HG03565 (cell line): ENCODE measurements at regions not wholly inside any gene's neighbourhood (a gene's known extent, or its start where the extent isn't known, plus 50 kb on each side); places are given as distances from the start of the nearest gene placed in this dataset.

Source experiments
- ATAC-seq: cut with Tn5 transposase; IDR thresholded peaks from one replicate; pipeline ENCODE4 v1.9.1; 2021; ENCODE audit warnings: mild to moderate bottlenecking, moderate library complexity; ENCODE audit not compliant: unreplicated experiment

DNA sequence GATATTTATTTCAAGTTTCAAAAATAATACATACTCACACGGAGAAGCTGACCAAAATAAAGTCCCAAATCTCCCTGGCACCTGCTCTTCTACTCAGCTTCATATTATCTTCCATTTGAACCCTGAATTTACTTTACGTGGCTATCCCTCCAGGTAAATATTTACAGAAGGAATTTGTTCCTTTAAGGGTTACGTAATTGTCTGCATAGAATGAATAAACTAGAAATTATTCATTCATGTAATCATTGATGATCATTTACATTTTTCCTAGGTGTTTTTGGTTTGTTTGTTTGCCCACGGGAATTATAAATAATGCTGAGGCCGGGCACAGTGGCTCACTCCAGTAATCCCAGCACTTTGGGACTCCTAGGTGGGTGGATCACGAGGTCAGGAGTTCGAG lies 251.2 kb downstream of the PLK2 start:
- no peak for ATAC-seq

DNA sequence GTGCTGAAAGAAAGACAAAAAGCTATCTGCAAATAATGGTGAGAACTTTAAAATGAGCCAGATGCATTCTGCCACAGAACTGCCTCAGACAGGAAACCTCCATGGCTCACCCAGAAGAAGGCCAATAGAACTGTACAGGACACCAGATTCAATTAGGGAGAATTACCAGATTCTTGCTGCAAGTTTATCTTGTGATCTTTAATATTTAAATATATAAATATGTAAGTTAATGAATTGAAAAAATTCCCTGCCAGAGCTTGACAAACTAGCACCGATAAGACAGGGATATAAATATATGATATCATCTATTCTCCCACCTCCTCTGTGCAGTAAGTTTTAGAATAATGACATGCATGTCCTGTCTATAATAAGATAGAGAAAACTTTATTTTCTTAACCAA lies 252.8 kb downstream of the PLK2 start:
- ATAC-seq: no peak

DNA sequence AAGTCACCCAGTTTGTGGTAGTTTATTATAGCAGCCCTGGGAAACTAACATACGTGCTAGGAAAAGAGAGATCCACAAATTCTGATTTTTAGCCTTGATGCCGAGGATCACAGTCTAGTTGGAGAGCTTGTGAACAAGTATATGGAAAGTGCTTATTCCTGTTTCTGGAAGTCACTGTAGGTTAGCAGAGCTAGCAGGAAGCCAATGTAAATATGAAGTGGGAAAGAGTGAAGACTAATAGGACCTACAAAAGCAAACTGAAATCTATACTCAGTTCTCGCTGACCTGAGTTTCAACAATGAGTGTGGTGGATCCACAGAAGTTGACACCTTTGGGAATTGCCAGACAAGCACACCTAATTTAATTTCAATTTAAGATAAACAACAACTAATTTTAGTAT lies 254.9 kb downstream of the PLK2 start:
- ATAC-seq: no peak

DNA sequence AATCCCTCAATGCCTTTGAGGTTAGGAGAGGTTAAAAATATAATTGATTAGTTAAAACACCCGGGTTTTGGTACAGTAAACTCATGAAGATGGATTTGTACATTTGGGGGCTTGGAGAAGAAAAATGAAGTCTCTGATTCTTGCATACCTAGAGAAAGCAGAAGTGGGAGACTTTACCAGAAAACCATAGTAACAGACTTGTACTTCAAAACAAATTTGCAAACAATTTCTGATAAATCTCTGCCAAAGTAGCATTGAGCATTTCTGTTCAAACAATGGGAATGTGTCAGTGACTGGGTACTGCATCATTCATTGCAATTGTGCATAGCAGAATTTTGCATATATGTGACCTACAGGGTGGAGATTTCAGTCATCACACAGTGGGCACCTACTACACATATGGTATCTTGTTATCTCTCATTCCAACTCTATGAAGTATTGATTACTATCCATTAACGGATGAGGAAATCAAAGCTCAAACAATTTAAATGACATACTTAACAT lies 256.9 kb downstream of the PLK2 start:
- no peak for ATAC-seq

DNA sequence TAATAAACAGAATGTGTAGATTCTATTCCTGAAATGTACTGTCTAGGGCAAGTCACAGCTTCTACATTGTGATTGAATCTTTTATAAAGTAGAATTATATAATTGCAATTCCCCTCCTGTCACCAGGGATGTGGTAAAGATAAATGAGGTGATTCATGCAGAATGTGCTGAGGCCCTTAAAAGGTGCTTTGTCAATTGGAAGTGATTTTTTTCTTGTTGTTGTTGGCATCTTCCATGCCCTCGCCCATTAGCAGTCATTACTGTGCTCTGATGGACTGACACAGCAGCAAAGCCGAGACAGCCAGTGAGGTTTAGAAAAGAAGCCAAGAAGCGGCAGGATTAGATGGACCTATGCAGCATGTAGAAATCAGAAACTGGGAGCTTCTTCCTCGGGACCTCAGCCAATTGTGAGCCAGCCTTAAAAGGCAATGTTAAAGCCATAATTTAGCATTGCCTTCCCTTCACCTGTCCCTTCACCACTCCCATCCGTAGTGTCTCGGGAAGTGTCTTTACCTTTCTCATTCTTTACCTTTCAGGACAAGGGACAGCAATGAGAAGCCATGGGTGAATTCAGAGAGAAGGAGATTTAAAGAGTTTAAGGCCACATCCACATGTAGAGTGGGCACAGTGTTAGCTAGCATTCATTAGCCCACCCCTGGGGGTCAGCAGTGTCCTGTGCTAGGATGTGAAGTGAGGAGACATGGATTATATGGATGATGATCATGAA lies 257.8 kb downstream of the PLK2 start:
- no peak for ATAC-seq

DNA sequence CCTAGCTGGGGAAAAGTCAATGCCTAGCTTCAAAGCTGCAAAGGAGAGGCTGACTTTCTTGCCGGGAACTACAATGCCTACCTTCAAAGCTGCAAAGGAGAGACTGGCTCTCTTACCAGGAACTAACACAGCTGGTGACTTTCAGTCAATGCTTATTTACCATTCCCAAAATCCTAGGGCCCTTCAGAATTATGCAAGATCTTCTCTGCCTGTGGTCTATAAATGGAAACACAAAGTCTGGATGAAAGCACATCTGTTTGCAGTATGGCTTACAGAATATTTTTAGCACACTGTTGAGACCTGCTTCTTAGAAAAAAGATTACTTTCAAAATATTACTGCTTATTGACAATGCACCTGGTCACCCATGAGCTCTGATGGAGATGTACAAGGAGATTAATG lies 259.4 kb downstream of the PLK2 start:
- ATAC-seq: no peak

DNA sequence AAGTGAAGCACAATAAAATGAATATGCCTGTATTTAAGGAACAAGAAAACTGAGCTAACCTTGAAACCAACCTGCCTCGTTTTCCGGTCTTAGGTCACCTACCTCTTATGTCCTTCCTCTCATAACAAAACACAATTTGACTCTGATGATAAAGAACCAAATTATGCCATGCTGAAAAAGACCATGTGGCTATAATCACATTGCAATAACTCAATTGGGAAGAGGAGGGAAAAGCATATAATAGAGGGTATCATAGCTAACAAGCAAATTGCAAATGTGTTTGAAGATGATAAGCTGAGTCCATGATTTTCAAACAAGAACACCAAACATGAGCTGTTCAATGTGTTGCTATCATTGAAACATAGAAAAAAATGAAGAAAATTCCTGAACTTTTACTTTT lies 260.8 kb downstream of the PLK2 start:
- no peak for ATAC-seq

DNA sequence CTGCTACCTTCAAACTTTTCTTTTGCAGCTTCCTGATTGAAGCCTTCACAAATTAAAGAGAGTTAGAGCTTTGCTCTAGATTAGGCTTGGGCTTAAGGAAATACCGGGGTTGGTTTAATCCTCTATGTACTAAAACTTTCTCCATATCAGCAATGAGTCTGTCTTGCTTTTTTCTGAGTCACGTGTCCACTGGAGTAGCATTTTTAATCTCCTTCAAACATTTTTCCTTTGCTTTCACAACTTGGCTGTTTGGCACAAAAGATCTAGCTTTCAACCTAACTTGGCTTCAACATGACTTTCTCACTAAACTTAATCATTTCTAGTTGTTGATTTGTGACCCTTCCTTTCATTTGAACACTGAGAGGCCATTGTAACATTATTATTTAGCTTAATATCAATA lies 261.6 kb downstream of the PLK2 start:
- no peak for ATAC-seq

DNA sequence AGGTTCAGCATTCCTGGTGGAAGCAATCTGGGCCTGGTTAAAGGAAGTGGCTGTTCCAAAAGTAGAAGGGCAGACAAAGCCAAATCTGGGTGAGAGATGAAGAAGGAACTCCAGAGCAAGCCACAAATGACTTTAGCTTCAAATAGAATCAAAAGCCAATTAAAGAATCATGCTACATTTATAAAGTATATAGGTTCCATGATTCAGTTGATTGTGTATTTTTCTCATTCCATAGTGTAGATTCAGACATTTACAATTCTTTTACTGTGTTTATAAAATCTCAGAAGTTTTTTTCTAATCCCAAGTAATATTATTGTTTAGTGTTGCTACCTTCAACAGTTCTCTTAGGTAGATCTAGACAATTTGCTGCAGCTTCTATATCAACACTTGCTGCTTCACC lies 262.0 kb downstream of the PLK2 start:
- no peak for ATAC-seq

DNA sequence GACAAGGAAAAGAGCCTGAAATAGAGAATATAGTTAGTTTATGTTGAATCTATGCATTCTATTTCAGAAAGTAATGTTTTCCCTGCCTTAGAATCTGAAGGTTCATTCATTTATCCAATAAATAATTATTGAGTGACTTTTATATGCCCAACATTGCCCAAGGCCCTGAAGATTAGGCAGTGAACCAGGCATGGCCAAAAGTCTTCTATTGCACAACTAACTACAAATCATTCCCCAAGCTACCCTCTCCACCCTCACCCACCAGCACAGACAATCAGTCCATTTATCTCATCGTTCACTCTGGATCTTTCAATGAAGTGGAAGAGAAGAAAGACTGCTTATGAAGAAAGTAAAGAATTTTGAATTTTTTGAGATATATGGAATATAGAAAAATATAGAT lies 268.4 kb downstream of the PLK2 start:
- ATAC-seq: no peak

DNA sequence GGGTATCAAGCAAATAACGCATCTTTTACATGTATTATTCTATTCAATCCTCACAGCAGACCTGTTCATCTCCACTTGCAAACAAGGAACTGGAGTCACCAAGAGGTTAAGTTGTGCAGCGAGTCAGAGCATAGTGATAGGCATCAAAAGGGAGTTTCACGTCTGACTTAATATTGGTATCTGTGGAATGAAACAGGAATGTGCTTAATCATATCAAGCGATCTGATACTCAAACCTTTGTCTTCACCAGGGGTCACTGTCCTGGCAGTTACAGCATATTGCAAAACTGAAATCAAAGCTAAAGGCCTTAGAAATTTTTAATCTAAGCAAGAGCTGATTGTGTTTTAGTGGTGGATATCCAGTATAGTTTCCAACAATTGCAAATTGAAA lies 271.6 kb downstream of the PLK2 start:
- ATAC-seq: no peak

DNA sequence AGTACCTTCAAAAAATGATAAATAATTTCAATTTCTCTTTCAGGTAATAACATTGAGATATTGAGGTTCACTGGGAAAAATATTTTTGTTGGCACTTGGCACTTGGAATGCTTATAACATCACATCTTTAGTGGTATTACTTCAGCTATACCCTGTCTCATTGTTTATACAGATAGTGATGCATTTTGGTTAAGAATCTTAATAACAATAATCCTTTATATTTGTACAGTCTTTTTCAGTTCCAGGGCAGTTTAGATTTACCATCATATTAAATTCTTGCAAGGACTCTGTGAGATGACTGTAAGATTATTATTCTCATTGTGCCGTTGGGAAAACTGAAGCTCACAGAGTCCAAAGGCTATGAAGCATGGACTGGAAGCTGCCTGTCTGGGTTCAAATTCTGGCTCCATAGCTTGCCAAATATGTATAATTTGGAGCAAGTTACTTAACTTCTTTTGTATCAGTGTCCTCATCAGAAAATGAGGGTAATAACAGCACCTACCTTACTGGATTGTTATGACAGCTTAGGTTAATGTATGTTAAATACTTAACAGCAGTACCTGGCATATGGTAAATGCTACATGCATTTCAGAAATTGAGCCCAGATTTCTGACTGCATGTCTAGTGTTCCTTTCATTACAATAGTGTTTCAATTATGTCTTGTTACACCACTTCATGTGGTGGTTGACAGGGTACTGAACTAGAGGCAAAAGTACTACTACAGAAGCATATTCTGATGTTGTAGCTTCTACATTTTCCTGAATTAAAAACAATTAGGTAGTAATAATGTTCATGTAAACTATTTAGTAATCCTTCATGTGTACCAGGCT lies 272.2 kb downstream of the PLK2 start:
- no peak for ATAC-seq

DNA sequence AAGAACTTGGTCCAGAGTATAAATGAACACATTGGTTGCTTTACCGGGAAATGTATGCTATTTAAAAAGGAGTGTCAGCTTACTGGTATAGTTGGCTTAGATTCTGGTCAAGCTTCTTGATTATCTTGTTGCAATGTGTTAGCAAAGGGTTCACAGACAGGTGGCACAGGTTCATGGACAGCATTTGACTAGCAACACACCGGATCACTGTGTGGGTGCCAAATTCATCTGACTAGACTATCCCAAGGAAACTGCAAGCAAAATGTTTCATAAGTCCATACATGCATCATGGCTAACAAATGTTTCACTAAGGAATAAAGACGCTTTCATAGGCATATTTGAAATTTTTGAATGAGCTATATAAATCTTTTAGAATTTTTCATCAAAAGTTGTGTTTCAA lies 274.1 kb downstream of the PLK2 start:
- ATAC-seq: no peak

DNA sequence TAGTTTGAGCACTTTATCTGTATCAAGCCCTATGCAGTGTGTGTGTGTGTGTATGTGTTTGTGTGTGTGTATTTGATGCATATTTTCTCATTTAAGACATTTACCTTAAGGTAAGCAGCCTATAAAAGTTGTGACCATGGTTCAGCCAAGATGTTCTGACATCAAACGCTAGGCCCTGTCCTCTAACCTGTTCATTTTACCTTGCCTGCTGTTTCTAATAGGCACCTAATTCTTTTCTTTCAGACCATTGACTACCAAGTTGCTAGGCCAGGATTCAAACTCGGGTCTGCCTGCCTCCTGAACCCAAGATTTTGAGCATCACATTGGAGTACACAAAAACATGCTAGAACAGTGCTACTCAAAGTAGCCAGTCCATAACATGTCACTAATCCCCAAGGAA lies 274.5 kb downstream of the PLK2 start:
- ATAC-seq: no peak

DNA sequence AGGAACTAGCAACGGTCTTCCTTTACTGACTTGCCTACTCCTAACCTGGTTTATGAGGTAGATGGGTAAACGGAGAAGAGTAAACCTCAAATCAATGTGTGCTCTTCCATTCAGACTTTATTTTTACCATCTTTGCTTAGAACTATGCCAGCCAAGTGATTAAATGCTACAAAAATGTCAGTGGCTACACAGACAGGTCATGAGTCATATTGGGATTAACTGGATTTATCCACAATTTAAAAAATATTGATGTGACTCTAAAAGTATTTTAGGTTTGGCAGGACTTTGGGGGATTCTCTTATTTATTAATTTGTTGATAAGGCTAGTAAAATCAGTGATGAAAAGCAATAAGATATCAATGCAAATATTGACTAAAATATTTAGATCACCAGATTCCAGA lies 275.0 kb downstream of the PLK2 start:
- no peak for ATAC-seq

DNA sequence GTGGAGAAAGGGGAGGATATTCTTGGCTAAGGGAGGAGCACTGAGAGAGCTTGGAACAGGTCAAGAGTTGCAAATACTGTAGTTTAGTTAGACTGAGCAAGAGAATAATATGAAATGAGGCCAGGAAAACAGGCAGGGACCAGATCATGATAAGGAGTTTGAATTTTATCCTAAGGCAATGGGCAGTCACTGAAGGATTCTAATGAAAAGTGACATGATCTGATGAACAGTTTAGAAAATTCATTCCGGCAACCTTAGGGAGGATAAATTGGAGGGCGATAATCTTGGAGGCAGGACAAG lies 276.1 kb downstream of the PLK2 start:
- ATAC-seq: no peak

DNA sequence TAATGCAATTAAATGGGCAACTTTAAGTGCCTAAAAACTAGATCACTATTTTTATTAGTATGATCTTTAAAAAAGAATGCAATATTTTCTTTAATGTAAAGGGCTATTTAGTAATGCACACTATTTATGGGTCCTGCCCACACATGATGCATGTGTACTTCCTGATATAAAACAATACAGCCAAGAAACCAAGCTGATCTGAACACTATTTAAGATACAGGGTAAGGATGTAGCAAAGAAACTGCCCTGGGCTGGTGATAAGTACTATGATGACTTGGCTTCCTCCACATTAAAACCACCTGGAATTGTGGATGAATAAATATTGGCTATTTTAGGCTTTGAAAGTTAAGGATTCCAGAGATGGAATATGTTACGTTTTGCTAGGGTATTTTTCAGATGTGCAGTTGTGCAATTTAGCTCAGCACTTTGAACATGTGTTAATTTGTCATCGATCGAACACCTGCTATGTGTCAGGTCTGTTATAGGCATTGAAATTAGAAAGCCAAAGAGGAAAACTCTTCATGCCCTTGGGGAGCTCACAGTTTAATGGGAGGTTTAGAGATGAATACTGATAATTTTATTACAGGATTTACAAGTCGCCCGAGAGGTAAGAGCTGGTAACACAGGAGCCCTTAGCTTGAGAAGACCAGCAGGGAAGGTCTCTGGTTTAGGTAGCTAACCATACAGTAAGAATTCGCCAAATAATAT lies 276.7 kb downstream of the PLK2 start:
- no peak for ATAC-seq

DNA sequence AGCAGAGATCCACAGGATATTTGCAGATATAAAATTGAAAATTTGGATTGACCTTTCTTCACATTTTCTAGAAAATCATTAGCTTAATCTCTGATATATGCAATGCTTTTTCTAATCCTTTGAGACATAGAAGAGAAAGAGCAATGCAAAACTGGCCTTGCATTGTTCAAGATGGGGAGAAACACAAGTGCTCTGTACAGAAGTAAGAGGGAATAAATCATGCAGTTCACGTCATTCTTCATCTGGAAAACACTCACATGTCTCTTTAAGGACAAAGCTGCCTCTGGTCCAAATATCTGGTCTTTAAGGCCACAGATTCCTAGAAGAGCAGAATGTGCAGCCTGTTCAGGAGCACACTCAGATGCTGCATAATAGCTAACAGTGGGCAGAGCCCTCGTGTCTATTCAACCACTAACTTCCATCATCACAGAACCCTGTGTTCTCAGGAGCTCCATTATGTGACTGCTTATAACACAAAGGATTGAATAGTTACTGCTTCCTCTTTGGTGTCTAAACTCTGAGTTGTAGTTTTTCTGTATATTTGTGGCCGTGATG lies 277.5 kb downstream of the PLK2 start:
- no peak for ATAC-seq

DNA sequence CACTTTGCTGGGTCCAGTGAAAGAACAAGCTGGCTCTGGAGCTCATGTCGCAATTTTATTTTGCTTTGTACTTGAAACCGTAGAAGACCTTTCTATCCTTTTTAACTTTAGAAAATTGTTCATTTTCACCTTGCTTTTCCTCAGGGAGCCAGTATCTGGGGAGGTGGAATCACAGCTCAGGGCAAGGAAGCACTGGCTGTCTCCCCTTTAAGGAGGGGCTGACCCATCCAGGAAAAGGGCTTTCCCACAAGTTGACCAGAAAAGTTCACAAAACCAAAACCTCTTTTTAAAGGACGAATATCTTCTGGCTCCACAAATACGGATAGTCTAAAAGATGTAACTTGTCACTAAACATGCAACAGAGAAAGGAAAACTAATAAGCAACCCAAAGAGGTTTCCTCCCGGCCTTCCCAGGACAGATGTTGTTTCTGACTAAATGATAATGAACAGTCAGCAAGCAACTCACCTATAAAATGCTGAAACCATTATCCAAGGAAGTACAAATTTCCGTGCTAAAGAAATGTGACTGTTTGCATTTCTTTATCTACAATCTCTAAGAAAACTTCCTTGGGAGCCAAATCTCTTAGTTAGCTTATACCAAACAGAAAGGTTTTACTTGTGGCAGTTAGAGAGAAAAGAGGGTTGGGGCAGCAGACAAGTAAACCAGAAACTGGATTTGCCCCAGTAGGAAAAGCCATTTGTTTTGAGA lies 278.2 kb downstream of the PLK2 start:
- ATAC-seq: no peak

DNA sequence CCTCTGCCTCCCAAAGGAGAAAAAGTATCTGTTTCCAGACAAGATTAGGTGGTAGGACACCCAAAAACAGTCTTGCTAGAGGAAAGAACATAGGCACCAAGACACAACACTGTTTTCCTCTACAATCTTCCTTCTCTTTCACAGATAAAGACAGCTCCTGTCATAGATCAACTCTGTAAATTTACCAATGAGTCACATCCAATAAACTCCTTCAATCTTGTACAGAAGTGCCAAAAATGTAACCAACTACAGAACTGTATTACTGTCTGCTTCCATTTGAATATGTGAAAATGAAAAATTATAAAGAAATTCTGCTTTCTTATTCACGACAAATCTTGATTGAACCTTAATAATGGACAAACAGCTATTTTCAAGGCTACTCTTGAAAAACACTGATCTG lies 286.9 kb downstream of the PLK2 start:
- no peak for ATAC-seq

DNA sequence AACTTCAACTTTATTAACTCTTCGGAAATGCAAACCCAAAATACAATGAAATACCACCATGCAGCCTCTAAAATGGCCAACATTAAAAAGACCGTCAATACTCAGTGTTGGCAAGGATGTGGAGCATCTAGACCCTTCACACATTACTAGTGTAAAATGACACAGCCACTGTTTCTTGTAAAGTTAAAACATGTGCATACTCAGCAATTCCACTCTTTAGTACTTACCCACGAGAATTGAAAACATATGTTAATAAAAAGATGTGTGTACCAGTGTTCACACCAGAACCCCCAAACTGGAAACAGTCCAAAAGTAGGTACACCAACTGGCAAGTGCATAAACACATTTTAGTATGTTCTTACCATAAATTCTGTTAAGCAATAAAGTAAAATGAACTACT lies 294.7 kb downstream of the PLK2 start:
- ATAC-seq: no peak
